HG02884 (cell line): ENCODE measurements at regions not wholly inside any gene's neighbourhood (a gene's known extent, or its start where the extent isn't known, plus 50 kb on each side); places are given as distances from the start of the nearest gene placed in this dataset.
"Not testable (repeated sequence)": the region's sequence is repeated elsewhere in the genome, so short reads cannot be mapped to it uniquely, and the experiment has no call there.

Experiments used
- ATAC-seq: cut with Tn5 transposase; IDR thresholded peaks from one replicate; pipeline ENCODE4 v1.9.1; 2021; ENCODE audit warnings: mild to moderate bottlenecking, moderate library complexity; ENCODE audit not compliant: unreplicated experiment

DNA sequence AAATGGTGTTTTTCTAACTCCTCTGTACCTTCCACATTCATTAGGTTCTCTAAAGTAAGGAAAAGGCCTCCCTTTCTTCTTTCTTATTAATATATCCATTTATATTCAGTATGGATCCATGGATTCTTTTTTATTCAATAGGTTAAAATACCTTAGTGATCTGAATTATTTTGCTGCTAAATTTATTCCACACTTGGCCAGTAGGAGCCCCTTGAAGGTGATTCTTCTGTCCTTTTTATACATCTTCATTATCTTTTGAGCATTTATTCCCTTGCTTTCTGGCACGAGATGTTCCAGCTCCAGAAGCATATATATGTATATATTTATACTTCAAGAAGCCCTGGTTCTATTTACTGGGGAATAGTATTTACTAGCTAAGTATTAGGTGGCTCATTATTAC is 311.8 kb upstream of the SGCD start:
- ATAC-seq = no peak

DNA sequence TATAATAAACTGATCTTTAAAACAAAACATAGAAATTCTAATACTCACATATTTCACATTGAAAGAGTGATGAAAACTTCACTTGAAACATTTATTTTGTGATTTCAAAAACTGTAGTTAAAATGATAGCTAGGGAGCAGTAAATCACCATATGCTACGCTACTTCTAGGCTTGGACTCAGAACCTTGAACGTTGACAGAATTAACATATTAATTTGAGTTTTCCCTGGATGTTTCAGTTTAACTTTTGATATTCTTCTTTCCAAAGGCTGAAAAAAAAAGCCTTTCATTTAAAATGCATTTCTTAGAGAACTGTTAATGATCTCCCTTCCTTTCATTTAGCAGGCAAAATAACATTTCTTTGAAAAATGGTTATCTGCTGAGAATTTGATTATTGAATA is 307.8 kb upstream of the SGCD start:
- ATAC-seq = no peak

DNA sequence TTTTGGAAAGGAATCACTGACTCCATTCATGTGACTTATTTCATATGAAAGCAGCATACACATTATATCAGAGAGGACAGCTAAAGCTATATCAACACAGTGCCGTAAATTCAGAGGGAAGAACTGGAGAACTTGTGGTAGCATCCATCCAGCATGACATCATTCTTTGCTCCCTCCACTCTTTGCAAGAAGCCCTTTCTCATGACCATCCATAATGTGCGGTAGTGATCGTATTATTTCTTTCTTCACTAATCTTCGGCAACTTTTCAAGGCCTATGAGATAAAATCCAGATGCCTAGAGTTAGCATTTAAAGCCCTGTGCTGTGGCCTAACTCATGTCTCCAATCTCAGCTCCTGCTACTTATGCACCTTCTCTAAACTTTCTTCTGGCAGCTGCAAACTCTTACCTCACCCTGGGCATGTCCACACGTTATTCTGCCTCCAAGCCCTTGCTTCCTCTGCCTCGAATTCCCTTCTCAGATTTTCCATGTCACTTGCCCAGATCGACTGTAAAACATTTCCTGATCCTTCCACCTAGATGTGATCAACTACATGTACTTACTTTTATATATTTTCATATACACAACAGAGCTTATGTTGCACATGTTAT is 307.3 kb upstream of the SGCD start:
- ATAC-seq = no peak

DNA sequence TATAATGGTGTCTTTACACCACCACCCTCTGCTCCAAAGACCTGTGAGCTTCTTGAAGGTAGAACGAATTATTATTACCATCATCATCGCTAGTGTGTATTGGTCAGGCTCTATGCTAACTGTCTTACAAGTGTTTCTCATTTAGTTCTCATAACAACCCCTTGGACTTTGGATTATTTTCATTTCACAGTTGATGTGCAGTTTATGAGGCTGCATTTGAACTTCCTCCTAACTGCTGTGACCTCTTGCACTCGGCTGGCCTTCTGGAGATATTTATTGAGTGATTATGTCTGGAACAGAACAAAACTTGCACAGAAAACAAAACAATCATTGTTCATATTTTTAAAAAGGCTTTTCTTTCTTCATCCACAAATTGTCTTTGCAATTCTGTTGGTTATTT is 306.3 kb upstream of the SGCD start:
- ATAC-seq = no peak

DNA sequence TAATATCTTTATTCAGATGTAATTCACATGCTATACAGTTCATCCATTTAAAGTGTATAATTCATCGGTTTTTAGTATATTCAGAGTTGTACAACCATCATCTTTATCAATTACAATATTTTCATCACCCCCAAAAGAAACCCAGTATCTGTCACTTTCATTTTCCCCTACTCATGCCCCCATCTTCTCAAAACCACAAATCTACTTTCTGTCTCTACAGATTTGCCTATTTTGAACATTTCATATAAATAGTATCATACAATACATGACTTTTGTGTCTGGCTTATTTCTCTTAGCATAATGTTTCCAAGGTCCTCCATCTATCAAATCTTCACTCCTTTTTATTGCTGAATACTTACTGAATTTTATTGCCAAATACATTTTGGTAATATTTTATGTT is 305.1 kb upstream of the SGCD start:
- ATAC-seq = peak; percentile 59

DNA sequence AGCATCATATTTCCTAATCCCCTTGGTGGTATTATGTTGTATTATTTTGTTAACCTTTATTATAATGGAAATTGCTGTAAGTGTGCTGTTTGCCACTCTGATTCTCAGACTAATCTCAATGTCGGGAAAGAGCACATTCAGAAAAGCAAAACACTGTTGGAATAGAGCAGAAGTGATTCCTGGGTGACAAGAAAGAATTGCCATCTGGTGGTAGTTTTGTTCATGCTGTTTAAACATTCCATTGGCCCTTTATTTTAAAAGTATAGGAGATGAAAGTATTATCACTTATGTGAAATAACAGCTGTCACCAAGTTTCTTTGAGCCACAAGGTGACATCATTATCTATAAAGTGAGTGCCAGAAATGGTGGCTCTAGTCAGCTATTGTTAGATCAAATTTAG is 301.3 kb upstream of the SGCD start:
- ATAC-seq = no peak

DNA sequence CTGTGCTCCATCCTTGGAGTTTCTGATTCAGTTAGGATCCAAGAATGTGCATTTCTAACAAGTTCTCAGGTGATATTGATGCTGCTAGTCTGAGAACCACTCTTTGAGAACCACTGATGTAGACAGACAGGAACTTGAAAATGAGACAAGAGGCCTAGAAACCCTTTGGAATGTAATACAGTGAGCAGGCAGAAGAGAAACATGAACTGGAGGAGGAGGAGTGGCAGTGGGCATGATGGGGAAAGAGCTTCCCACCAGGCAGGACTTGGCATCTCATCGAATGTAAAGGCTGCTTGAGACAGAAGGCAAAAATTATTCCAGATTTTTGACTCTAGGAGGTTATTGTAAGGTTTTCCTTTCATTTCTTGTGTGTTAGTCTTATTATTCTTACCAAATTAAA is 295.8 kb upstream of the SGCD start:
- no peak for ATAC-seq

DNA sequence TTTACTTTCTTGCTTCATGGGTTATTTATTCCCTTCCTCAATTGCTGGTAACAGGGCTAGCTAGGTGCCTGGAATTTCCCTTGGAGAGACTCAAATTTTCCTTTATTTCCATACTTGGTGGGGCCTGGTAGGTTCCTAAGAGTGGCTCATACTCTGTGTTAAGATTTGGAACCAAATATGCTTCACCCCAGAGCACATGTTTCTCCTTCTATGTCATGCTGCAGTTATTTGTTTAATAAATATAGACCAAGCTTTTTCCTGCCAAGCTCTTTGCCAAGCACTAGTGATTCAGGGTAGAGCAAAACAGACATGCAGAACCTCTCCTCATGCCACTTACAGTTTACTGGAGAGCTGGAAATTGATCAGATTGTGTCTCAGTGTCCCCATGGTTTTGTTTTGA is 290.3 kb upstream of the SGCD start:
- no peak for ATAC-seq

DNA sequence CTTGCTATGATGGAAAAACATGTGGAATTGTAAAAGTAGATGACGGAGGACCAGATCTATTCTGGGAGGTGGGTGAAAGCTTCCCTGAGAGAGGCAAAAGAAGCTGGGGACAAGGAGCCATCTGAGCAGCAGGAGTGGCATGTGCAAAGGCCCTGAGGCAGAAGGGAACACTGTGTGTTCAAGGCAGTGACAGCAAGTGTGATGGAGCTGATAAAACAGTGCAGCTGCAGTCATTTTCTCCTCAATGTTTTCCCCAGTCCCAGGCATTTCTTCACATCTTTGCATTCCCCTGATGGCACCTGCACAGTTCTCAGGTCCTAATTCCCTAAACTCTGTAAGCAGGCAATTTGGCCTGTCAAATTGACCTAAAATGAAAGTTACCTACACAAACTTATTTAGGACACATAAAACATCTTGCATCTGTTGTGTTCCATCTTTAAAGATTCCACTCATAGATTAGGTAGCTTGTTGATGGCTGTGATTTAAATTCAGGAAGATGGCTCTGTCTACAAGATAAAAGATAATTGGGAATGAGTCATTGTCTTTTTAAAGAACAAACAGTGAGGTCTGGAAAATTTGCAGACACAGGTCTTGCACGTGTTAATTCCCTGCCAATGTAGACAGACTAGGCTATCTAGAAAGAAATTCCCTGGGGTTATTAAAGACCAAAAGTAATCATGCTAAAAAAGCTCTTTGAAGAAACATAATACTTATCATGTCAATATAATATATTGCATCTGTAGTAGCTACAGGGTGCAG is 289.6 kb upstream of the SGCD start:
- no peak for ATAC-seq

DNA sequence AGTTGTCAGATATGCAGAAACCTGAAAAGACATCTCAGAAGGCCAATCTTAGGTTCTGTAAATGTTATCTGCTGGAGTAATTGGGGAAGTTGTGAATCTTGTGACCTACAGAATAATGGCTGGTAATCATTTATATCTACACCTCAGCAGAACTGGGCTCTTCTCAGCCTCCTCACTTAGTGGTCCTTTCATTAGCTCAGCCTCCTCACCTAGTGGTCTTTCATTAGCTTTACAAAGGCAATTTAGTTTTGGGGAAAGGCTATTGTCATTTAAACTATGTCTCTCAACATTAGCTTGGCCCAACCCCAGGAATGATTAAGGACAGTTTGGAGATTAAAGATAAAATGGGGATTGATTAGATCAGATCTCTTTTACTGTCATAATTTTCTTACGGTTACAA is 284.2 kb upstream of the SGCD start:
- no peak for ATAC-seq

DNA sequence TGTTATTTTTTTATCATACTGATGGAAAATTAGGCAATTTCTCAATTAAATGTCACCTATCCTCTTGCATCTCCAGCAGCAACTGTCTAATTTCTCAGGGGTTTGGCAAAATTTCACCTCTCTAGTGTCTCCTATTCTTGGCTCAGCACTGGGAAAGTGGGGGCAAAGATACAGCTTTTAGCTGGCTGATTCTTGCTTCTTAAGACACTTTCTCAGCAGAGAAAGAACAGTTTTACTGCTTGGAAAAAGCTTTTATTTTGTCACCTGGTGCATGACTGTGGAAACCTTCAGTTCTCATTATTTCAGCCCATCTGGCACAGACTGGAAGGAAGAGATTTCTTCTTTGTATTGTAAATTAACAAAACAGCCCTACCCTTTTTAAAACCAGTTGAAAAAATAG is 283.6 kb upstream of the SGCD start:
- ATAC-seq = no peak

DNA sequence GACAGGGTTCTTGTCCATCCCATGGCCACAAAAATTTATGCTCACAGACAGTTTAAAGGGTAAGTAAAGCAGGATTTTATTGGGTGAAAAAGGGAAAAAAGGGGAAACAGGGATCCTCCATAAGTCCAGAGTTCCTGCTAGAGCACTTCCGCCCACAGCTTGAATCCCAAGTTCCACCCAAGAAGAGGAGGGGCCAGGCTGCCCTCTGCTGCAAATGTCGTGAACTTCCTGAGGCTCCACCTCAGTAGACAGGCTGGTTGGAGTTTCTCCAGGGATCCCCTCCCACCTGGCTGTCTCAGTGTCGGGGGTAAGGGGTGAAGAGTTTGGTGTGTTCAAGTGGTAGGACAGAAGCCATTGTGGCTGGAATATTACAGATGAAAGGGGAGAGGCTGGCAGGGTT is 275.0 kb upstream of the SGCD start:
- no peak for ATAC-seq

DNA sequence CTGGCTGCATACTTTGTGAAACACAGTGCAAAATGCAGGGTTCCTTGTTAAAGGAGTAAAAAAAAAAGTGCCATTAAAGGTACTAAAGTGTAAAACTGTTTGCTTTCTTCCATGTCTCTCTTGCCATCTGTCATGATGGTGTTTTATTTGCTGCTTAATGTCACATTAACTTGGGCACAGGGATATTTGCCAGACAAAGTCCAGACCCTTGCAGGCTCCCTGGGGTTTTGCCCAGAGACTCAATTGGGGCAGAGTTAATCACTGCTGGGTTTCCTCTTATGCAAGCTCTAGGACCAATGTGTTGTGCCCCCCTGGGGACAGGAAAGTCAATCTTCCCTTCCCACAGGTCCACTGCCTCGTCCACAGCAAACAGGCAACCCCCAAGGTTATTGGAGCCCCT is 274.3 kb upstream of the SGCD start:
- ATAC-seq = no peak

DNA sequence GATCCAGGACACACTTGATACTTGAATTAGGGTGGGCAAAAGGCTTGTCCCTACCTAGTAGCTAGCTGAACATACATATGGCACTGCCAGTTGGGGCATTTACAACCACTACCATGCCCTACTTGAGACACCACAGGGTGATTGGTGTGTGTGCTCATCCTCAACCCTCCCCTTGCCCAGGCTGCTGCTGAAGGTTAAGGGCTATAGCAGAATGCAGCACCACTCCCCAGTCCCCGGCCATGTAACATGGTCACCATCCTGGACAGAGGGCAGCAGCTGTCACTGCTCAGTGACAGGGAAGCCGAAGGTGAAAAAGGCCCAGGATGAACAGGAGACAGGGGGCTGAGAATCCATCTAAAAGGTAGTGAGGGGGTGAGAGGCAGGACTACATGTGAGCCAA is 273.9 kb upstream of the SGCD start:
- ATAC-seq = no peak

DNA sequence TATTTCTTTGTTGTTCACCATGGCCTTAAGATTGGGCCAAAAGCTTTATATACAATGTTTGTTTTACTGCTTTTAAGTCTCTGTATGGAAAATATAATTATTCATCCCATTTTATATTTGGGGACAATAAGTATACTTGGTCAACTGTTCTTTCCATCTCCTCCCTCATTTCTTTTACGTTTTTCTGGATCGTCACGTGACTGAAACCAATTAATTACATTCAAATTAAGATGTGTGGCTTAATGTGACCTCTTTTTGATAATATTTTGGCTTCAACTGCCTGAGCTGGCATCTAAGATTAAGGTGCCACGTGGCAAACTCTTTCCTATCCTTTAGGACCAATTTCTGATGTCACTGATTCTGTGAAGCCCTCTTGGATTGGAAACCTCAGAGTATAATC is 250.1 kb upstream of the SGCD start:
- no peak for ATAC-seq

DNA sequence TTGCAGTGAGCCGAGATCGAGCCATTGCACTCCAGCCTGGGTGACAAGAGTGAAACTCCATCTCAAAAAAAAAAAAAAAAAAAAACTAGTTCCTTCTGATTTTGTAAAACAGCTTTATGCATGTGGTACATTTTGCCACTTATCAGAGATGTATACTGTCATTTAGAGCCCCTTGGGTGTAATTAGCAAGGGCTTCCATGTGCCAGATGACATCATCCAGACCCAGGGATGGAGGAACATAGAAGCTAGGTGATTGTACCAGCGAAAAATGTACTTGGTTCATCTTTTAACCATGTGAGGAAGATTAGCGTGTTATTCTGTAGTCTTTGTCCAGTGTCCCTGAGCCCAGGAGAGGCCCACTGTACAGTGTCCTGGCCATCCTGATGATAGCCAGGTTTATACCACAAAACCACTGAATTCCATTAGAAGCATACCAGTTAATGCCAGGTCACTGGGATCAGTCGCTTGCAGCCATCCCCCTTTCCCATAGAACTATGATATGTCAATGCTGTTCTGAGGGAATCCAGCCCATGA is 239.3 kb upstream of the SGCD start:
- ATAC-seq = no peak

DNA sequence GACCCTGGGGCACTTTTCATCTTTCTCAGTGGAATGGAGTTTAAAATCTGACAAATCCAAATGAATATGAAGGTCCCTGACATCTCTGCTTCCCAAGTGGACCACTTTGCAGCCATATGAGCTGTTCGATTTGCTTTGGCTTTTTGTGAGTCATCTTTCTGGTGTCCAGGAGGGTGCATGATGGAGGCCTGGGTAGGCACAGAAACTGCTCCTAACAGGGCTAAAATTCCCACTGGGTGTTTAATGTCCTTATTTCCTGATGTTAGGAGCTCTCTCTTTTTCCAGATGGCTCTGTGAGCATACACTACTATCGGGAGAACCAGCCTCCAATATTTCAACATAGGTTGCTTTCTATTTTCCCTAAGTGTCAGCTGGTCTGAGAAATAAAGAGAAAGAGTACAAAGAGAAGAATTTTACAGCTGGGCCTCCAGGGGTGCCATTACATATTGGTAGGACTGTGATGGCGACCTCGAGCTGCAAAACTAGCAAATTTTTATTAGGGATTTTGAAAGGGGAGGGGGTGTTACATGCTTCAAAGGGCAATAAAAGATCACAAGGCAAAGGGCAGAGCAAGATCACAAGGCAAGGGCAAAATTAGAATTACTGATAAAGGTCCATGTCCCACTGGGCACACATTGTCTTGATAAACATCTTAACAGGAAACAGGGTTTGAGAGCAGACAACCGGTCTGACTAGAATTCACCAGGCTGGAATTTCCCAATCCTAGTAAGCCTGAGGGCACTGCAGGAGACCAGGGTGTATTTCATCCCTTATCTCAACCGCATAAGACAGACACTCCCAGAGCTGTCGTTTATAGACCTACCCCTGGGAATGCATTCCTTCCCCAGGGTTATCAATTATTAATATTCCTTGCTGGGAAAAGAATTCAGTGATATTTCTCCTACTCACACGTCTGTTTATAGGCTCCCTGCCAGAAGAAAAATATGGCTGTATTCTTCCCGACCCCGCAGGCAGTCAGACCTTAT is 236.7 kb upstream of the SGCD start:
- ATAC-seq = not testable (repeated sequence)

DNA sequence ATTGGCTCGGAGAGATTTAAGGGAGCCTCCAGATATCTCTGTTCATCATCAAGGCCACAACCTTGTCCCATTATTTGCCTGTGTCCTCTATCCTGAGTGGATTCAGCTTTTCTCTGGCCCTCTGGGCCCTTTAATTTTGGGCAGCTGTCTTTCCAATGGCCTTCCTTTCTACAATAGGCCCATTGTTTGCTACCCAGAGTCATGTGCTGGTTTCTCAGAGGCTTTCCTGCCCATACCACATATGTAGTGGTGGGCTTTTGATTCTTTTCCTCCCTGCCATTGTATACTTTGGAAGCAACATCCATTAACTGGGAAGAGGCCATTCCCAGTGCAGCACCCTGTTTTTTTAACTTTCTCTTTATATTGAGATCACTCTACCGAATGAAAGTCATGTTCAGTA is 233.9 kb upstream of the SGCD start:
- no peak for ATAC-seq

DNA sequence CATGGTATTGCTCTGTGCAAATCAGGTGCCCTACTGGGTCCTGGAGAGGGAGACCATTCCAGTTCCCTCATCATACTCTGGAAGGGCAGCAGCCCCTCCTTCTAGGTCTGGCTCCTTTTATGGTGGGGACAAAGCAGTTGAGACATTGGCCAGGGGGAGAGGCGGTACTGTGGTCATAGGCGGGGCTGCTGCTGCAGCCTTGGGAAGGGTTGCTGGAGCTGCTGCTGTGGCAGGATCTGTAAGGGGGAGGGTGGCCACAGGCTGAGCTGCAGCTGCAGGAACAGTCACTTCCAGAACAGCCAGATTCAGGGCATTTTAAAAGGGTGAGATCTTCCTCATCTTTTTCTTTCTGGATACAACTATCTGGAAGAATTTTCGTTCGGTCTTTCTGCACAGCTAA is 233.0 kb upstream of the SGCD start:
- ATAC-seq = no peak

DNA sequence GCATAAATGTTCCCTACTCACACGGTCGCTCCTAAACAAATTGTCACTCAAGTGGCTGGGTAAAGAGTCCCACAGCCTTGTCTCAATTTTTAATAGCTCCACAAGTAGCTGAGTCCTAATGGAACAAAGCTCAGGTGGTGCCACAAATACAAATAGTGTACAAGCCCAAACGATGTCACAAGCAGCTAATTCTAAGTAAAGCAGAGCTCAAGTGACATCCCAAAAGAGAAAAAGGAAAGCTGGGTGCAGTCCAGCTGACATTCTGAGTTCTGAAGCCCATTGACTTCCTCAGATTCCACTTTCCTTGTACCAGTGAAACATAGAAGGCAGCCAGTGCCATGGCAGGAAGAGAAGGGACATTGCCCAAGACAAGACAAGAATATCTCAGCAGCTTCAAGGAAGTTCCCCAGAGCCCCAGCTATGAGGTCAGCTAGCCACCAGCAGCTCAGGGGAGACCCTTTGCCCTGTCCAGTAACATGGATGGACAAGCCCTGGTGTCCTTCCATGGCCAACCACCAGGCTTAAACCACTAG is 231.2 kb upstream of the SGCD start:
- ATAC-seq = no peak

DNA sequence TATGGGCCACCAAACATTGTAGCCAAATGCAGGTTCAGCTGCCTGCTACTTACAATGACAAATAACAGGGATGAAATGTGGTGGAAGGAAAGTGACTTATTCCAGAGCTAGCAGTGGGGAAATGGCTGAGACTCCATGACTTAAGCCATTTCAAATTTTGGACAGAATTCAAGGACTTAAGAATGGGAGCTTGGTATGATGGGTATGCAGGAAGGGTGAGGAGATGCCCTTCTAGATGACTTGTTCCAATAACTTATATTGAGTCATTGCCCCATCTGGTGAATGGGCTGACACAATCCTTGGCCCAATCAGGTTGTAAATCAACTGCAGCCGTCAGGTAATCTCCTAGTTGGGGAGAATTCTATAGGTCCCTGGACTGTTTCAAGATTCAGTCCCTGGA is 230.7 kb upstream of the SGCD start:
- ATAC-seq = no peak
